BJ (cell line): ENCODE measurements at regions not wholly inside any gene's neighbourhood (a gene's known extent, or its start where the extent isn't known, plus 50 kb on each side); places are given as distances from the start of the nearest gene placed in this dataset.

Experiments used
- CTCF ChIA-PET: fragments of 350-600 bp; formaldehyde crosslinking; extraction: SDS; loops from one replicate; lab custom pipeline; 2021; ENCODE audit warnings: antibody characterized with exemption, inconsistent platforms; lab: Yijun Ruan, JAX
- POLR2A ChIA-PET: fragments of 300-600 bp; sonication (Branson Sonifier 250); formaldehyde crosslinking; extraction: SDS; loops from one replicate; lab custom pipeline; 2021; ENCODE audit warnings: antibody characterized with exemption; lab: Charles Lee
- DNase-seq: peaks from one replicate; pipeline ENCODE4 v3.0.0-alpha.2; 2011; ENCODE audit warnings: low read depth
- H3K27me3 ChIP-seq: 2 replicates; pipeline ENCODE4 v1.6.0; 2011; ENCODE audit warnings: low read length; ENCODE audit not compliant: control insufficient read depth, insufficient read depth
- H3K36me3 ChIP-seq: 2 replicates; pipeline ENCODE4 v1.5.1; 2011; ENCODE audit warnings: low read length; ENCODE audit not compliant: control insufficient read depth, insufficient read depth
- H3K4me3 ChIP-seq: 2 replicates; pipeline ENCODE4 v1.5.1; 2011; ENCODE audit warnings: low read depth, mild to moderate bottlenecking, control low read depth, low read length
- TF ChIP-seq, protein P1 (sequence below): IDR thresholded peaks from 2 replicates; pipeline ENCODE4 v1.5.1; 2011; ENCODE audit warnings: low read depth, mild to moderate bottlenecking, control low read depth, inconsistent platforms, low read length, moderate library complexity; ENCODE audit not compliant: insufficient read depth

DNA sequence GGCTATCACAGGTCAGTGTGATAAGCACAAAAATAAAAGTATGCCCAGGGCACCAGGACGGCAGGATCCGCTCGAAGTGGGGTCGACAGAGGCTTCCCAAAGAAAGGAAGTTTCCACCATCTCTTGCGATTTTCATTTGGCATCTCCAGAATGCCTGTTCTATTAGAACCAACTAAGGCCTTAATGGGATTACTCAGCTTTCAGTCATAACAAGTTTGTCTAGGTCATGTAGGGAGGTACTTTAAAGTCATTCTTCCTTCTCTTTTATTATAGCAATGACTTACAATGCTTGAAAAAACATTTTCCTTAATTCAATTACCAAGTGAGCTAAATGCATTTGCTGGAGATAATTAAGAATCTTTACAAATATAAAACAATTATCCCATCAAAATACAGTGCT, 83.6 kb upstream of the DIO3 start:
- ChIA-PET POLR2A (no interaction called here), CTCF (no interaction called here)
- TF ChIP-seq, protein P1, sequence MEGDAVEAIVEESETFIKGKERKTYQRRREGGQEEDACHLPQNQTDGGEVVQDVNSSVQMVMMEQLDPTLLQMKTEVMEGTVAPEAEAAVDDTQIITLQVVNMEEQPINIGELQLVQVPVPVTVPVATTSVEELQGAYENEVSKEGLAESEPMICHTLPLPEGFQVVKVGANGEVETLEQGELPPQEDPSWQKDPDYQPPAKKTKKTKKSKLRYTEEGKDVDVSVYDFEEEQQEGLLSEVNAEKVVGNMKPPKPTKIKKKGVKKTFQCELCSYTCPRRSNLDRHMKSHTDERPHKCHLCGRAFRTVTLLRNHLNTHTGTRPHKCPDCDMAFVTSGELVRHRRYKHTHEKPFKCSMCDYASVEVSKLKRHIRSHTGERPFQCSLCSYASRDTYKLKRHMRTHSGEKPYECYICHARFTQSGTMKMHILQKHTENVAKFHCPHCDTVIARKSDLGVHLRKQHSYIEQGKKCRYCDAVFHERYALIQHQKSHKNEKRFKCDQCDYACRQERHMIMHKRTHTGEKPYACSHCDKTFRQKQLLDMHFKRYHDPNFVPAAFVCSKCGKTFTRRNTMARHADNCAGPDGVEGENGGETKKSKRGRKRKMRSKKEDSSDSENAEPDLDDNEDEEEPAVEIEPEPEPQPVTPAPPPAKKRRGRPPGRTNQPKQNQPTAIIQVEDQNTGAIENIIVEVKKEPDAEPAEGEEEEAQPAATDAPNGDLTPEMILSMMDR, result no peak
- DNase-seq, result no peak
- no peak overlapping the region for H3K4me3 ChIP-seq
- H3K36me3 ChIP-seq, result no peaks in the 10 kb centered on the region
- no peaks in the 10 kb centered on the region for H3K27me3 ChIP-seq

DNA sequence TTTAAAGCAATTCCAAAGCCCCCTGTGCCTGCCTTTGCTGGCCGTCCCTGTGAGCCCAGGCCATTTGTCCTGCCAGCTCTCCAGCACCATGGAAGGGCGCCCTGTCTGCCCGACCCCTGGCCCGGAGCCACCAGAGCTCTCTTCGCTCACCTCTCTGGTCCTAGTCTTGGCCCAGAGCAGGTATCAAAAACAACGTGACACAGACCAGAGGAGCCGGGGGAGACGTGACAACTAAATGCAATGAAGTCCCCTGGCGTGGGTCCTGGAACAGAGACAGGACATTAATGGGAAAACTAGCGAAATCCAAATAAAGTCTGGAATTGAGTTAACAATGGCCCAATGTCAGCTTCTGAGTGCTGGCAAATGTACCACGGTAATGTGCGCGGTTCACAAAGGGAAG, 83.2 kb upstream of the DIO3 start:
- Histone ChIP-seq H3K27me3 (no peaks in the 10 kb centered on the region), H3K4me3 (no peak overlapping the region), H3K36me3 (no peaks in the 10 kb centered on the region)
- DNase-seq, result no peak
- POLR2A ChIA-PET, result no interaction called here
- TF ChIP-seq, protein P1, result no peak
- CTCF ChIA-PET, result interaction anchor here (0.6 kb wide), 1 partner anchor 416 kb away, joined by 3 read pairs; no protein-coding TSS in a partner anchor

DNA sequence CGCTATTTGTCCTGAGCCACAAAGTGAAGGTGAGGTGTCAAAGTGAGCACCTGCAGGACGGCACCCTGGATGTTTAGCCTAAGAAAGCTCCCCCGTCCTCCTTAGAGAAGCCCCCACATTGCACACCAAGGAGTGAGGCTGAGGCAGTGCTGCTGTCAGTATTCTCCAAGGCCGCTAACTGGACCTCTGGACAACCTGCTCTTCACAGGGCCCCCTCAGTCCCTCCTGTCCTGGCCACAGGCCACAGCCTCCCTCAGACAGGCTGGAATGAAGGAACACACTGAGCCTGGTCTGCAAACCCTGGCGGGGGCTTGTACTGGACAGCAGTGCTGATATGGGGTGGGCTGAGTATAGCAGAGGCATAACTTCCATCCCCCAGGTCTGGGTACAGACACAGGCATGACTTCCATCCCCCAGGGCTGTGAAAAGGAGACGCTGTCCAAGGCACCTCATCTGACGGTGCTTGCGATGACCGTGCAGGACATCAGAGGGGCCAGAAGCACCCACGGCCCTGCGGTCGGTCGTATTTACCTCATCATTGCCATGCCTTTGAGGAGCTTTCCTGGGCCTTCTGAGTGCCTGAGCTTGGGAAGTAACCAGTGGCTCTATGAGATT, 82.4 kb upstream of the DIO3 start:
- POLR2A ChIA-PET, result no interaction called here
- DNase-seq, result no peak
- Histone ChIP-seq H3K4me3 (no peak overlapping the region), H3K36me3 (no peaks in the 10 kb centered on the region), H3K27me3 (no peaks in the 10 kb centered on the region)
- CTCF ChIA-PET, result interaction anchor here (0.6 kb wide), 1 partner anchor 417 kb away, joined by 3 read pairs; no protein-coding TSS in a partner anchor
- TF ChIP-seq, protein P1, result no peak

DNA sequence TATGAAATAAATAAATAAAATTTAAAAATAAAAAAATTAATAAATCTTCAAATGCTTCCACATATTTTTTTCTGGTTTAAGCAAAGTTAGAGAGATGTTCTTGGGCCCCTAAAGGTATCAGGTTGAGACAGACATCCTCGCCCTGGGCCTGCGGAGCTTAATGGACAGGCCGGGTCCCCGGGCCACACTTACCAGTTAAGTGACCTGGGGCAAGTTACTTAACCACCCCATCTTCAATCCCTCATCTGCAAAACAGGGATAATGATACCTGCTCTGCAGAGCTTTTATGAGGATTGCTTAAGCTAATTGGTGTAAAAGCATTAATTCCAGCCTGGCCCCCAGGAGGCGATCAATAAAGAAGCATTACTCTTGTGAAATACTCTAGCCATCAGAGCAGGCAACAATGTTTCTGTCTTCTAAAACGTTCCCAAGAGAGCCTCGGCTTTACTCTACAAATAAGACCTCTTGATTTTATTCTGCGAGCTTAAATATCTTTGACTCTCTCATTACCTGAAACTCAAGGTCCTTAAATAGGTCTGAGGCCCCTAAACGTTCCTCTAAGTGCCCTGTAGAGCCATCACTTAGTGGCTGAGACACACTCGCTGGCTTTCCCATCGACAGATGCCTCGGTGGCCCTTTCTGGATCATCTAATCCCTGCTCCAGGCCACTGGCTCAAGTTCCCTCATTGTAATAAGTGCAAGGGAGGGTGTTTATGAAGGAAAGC, 81.1 kb upstream of the DIO3 start:
- ChIA-PET POLR2A (no interaction called here), CTCF (no interaction called here)
- H3K36me3 ChIP-seq, result no peaks in the 10 kb centered on the region
- no peak overlapping the region for H3K4me3 ChIP-seq
- H3K27me3 ChIP-seq, result no peaks in the 10 kb centered on the region
- TF ChIP-seq, protein P1, result no peak
- no peak for DNase-seq

DNA sequence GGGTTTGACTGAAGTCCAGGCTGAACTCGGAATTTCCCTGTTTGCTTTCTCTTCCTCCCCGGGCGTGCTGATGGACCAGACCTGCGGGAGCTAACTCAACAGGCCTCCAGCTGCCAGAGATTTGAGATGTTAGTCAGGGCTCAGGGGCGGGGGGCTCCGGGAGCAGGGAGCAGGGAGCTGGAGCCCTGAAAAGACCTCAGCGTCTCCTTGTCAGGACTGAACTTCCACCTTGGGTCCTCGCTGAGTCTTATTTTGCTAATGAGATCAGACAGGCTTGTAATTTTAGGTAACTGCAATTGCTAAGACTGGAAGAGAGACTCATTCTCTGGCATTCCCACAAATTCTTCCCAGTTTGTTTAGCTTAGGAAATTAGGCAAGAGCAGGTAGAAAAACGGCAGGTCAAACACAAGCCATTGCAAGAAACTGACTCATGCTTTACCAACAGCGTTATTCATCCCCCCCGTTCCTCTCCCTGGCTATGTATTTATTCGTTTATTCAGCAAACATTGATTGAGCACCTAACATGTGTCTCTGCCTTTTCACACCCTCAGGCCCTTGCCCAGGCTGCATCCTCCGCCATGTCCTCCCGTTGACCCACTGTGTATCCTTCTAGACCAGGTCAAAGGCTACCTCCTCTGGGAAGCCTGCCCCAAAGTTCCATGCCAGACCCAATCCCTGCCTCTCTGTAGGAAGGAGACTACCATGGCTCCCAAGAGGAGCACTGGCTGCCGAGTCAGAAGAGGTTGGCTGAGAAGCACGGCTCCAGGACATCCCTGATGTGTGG, 80.4 kb upstream of the DIO3 start:
- TF ChIP-seq, protein P1, result no peak
- no peak overlapping the region for H3K4me3 ChIP-seq
- H3K27me3 ChIP-seq, result no peaks in the 10 kb centered on the region
- ChIA-PET POLR2A (no interaction called here), CTCF (no interaction called here)
- no peak for DNase-seq
- no peaks in the 10 kb centered on the region for H3K36me3 ChIP-seq
